Smooth muscle cell (in vitro differentiated cells): ENCODE measurements at regions not wholly inside any gene's neighbourhood (a gene's known extent, or its start where the extent isn't known, plus 50 kb on each side); places are given as distances from the start of the nearest gene placed in this dataset.

Source experiments
- DNase-seq: peaks from one replicate; lab custom pipeline; 2025; ENCODE audit not compliant: unreplicated experiment; lab: John Stamatoyannopoulos, UW
- H2AFZ ChIP-seq: fragments of 200-600 bp; sonication (generic); 2 replicates; pipeline ENCODE4 v1.6.0; 2016; ENCODE audit warnings: antibody characterized with exemption, low read depth, mild to moderate bottlenecking
- H3F3A ChIP-seq: fragments of 200-600 bp; sonication (generic); 2 replicates; pipeline ENCODE4 v1.6.0; 2017; ENCODE audit warnings: antibody characterized with exemption, low read depth
- H3K27ac ChIP-seq: fragments of 200-600 bp; sonication (generic); 2 replicates; pipeline ENCODE4 v1.5.1; 2016; ENCODE audit warnings: low read depth, mild to moderate bottlenecking
- H3K27me3 ChIP-seq: fragments of 200-600 bp; sonication (generic); 2 replicates; pipeline ENCODE4 v1.6.1; 2016; ENCODE audit warnings: low read depth, mild to moderate bottlenecking
- H3K36me3 ChIP-seq: fragments of 200-600 bp; sonication (generic); 2 replicates; pipeline ENCODE4 v1.5.1; 2016; ENCODE audit warnings: low read depth
- H3K4me1 ChIP-seq: fragments of 200-600 bp; sonication (generic); 2 replicates; pipeline ENCODE4 v1.5.1; 2016; ENCODE audit warnings: low read depth
- H3K4me2 ChIP-seq: fragments of 200-600 bp; sonication (generic); 2 replicates; pipeline ENCODE4 v1.6.0; 2016; ENCODE audit warnings: mild to moderate bottlenecking
- H3K4me3 ChIP-seq: fragments of 200-600 bp; sonication (generic); 2 replicates; pipeline ENCODE4 v1.5.1; 2016; ENCODE audit warnings: mild to moderate bottlenecking
- H3K79me2 ChIP-seq: fragments of 200-600 bp; sonication (generic); 2 replicates; pipeline ENCODE4 v1.6.0; 2016; ENCODE audit warnings: low read depth, mild to moderate bottlenecking
- H3K9ac ChIP-seq: fragments of 200-600 bp; sonication (generic); 2 replicates; pipeline ENCODE4 v1.6.0; 2016; ENCODE audit warnings: low read depth
- H3K9me3 ChIP-seq: fragments of 200-600 bp; sonication (generic); replicated peaks from 2 replicates; pipeline ENCODE4 v1.5.1; 2016; ENCODE audit warnings: low read depth
- H4K20me1 ChIP-seq: fragments of 200-600 bp; sonication (generic); 2 replicates; pipeline ENCODE4 v1.6.0; 2016; ENCODE audit warnings: low read depth
- WGBS: methylation state at CpG from one replicate; pipeline ENCODE4 v1.1.7; 2016; ENCODE audit warnings: low lambda C conversion rate; 5-methylcytosine and 5-hydroxymethylcytosine counted together
- TF ChIP-seq, protein P1 (sequence below): fragments of 200-600 bp; sonication (generic); IDR thresholded peaks from 2 replicates; pipeline ENCODE4 v1.5.1; 2017; ENCODE audit warnings: borderline replicate concordance, mild to moderate bottlenecking, antibody characterized with exemption; ENCODE audit not compliant: insufficient read depth, poor library complexity, severe bottlenecking

DNA sequence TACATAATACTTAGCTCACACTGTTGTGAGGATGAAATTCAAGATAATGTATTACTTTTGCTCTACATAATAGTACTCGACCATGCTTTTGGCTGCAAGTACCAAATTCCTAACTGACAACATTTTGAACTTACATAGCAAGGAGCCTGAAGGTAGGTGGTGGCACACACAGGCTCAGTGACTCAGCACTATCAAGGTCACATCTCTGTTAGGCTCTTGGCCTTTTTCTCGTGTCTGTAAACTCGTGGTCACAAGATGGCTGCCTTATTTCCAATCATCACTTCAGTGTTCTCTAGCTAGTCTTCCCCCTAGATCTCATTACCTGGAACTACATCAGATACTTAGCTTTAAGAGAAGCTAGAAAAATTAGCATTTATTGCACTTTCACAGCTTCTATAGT, 61.4 kb upstream of the ABCB5 start:
- no peaks in the 10 kb centered on the region for H4K20me1 ChIP-seq
- H3K4me2 ChIP-seq, result no peak overlapping the region
- no peaks in the 10 kb centered on the region for H3K4me1 ChIP-seq
- no peaks in the 10 kb centered on the region for H3K79me2 ChIP-seq
- TF ChIP-seq, protein P1, sequence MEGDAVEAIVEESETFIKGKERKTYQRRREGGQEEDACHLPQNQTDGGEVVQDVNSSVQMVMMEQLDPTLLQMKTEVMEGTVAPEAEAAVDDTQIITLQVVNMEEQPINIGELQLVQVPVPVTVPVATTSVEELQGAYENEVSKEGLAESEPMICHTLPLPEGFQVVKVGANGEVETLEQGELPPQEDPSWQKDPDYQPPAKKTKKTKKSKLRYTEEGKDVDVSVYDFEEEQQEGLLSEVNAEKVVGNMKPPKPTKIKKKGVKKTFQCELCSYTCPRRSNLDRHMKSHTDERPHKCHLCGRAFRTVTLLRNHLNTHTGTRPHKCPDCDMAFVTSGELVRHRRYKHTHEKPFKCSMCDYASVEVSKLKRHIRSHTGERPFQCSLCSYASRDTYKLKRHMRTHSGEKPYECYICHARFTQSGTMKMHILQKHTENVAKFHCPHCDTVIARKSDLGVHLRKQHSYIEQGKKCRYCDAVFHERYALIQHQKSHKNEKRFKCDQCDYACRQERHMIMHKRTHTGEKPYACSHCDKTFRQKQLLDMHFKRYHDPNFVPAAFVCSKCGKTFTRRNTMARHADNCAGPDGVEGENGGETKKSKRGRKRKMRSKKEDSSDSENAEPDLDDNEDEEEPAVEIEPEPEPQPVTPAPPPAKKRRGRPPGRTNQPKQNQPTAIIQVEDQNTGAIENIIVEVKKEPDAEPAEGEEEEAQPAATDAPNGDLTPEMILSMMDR, result no peak
- no peaks in the 10 kb centered on the region for H3K36me3 ChIP-seq
- WGBS, result 88% methylated on average over 3 of the region's 3 CpGs
- H3K27me3 ChIP-seq, result no peaks in the 10 kb centered on the region
- no peaks in the 10 kb centered on the region for H3K9me3 ChIP-seq
- H3K9ac ChIP-seq, result no peak overlapping the region
- H2AFZ ChIP-seq, result no peak overlapping the region
- H3K27ac ChIP-seq, result no peak overlapping the region
- DNase-seq, result no peak
- H3K4me3 ChIP-seq, result no peak overlapping the region
- no peaks in the 10 kb centered on the region for H3F3A ChIP-seq

DNA sequence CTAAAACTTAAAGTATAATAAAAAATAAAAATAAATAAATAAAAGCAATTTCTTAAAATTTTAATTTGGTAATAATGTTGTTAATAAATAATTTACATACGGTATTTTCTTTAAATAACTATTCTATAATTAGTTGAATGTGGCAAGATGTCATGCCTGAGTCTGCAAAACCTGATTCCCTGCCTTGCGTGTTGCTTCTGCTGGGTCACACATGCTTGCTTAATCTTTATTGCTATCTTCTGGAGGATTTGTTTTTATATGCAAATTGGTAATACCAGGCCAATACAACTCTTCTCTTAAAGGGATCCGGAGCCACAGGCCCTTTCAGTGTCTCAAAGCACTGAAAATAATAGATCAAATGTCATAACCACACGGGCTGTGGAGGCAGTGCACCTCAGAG, 59.4 kb upstream of the ABCB5 start:
- Histone ChIP-seq H3K4me3 (no peak overlapping the region), H3K27ac (no peak overlapping the region), H4K20me1 (no peaks in the 10 kb centered on the region), H3K9me3 (no peaks in the 10 kb centered on the region), H3K9ac (no peak overlapping the region), H3K36me3 (no peaks in the 10 kb centered on the region), H3K4me1 (no peaks in the 10 kb centered on the region), H2AFZ (no peak overlapping the region), H3K4me2 (no peak overlapping the region), H3K79me2 (no peaks in the 10 kb centered on the region), H3F3A (no peaks in the 10 kb centered on the region), H3K27me3 (no peaks in the 10 kb centered on the region)
- DNase-seq, result no peak
- TF ChIP-seq, protein P1, result no peak
- WGBS, result 85% methylated on average over 4 of the region's 4 CpGs

DNA sequence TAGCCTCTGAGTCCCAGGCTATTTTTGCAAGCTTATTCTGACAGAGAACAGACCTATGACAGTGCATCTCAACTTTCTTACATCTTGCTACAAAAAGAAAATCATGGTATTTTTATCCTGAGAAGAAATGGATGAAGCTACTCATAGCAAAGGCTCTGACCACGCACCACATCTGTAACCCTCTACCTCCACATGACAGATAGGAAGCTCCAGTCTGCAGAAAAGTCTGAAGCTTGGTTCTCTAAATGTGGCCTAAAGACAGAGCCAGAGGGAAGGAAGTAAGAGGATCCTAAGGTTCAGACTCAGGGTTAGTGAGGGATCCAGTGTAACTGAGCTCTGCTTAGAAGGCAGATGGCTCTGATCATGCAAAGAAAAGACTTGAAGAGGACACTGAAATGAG, 58.4 kb upstream of the ABCB5 start:
- H3K9me3 ChIP-seq, result no peaks in the 10 kb centered on the region
- no peaks in the 10 kb centered on the region for H4K20me1 ChIP-seq
- TF ChIP-seq, protein P1, result no peak
- no peaks in the 10 kb centered on the region for H3K36me3 ChIP-seq
- no peak overlapping the region for H3K9ac ChIP-seq
- H3K27me3 ChIP-seq, result no peaks in the 10 kb centered on the region
- no peak overlapping the region for H3K27ac ChIP-seq
- no peak overlapping the region for H3K4me2 ChIP-seq
- H2AFZ ChIP-seq, result no peak overlapping the region
- 86% methylated on average over 1 of the region's 1 CpG for WGBS
- H3K4me3 ChIP-seq, result no peak overlapping the region
- H3F3A ChIP-seq, result no peaks in the 10 kb centered on the region
- DNase-seq, result no peak
- no peaks in the 10 kb centered on the region for H3K79me2 ChIP-seq
- peaks cover 6% of the 10 kb centered on the region for H3K4me1 ChIP-seq

DNA sequence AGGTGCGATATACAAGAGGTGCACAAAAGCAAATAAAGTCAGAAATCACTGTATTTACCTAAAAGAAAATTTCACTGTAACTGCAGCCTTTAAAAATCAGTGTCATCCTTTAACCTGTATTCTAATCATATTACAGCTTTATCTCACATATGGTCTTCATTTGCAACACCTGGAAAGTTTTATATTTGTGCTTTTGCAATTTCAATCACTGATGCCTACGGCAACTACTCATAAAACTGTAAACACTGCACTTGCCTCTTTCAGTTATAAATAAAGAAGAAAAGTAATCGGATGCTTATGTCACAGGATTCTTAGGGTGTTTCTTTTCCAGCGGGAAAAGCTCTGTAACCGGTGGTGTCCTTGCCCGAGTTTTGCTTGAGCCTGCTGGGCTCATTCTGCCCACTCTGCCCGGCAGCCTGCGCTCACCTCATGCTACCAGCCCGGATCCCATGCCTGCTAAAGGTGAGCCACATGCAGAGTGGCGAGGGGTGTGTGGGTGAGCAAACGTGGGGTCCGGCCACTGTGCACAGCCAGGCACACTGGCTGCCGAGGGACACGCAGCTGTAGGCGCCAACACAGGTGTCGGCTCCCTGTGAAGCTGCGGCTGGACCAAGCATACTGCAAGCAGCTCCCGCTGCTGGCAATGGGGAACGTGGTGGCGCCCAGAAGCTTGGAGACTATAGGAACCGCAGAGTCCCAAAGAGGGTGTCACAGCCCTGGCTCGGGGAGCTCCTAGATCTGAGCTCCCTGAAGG, 56.3 kb upstream of the ABCB5 start:
- H3K4me3 ChIP-seq, result no peak overlapping the region
- H3K4me1 ChIP-seq, result peaks cover 7% of the 10 kb centered on the region
- no peaks in the 10 kb centered on the region for H3K27me3 ChIP-seq
- H3K9ac ChIP-seq, result no peak overlapping the region
- no peaks in the 10 kb centered on the region for H3K36me3 ChIP-seq
- no peak for DNase-seq
- no peak overlapping the region for H3K27ac ChIP-seq
- 91% methylated on average over 19 of the region's 22 CpGs for WGBS
- no peaks in the 10 kb centered on the region for H3K79me2 ChIP-seq
- no peaks in the 10 kb centered on the region for H3K9me3 ChIP-seq
- H2AFZ ChIP-seq, result no peak overlapping the region
- no peak overlapping the region for H3K4me2 ChIP-seq
- TF ChIP-seq, protein P1, result no peak
- no peaks in the 10 kb centered on the region for H4K20me1 ChIP-seq
- H3F3A ChIP-seq, result no peaks in the 10 kb centered on the region
